Coronary artery (tissue), 2 donors: ENCODE measurements at regions not wholly inside any gene's neighbourhood (a gene's known extent, or its start where the extent isn't known, plus 50 kb on each side); places are given as distances from the start of the nearest gene placed in this dataset.

ENCODE experiments used
- DNase-seq: peaks from one replicate; pipeline ENCODE4 v3.0.0-alpha.2; 2017; ENCODE audit warnings: low spot score
- H3K27ac ChIP-seq, 2 donors: fragments of 200-600 bp; sonication (generic); one replicate each; pipeline ENCODE4 v1.5.1; 2016 to 2019
- H3K4me3 ChIP-seq: fragments of 200-600 bp; sonication (generic); 2 replicates; pipeline ENCODE4 v1.5.1; 2016; ENCODE audit warnings: mild to moderate bottlenecking, moderate library complexity
- TF ChIP-seq, protein P1 (sequence below): fragments of 200-600 bp; sonication (generic); IDR thresholded peaks from one replicate; pipeline ENCODE4 v1.5.1; 2019; ENCODE audit warnings: antibody characterized with exemption

DNA sequence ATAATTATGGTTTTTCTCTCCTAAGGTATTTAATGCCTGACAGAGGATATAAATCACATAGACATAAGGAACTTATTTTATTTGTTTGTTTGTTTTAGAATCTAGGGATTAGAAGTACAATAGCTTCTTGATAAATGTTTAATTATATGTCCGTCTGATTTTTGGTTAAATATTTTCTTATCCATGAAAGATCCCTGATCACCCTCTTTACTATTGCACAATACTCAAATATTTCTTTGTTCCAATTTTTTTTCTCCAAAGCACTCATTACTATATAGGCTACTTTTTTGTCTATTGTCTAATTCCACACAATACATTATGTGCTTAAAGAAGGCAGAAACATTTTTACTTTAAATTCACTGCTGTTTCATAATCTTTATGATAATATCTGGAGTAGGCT is 875.8 kb downstream of the TDRD15 start:
- Histone ChIP-seq H3K4me3 (no peak overlapping the region), H3K27ac (no peak overlapping the region)
- TF ChIP-seq, protein P1, sequence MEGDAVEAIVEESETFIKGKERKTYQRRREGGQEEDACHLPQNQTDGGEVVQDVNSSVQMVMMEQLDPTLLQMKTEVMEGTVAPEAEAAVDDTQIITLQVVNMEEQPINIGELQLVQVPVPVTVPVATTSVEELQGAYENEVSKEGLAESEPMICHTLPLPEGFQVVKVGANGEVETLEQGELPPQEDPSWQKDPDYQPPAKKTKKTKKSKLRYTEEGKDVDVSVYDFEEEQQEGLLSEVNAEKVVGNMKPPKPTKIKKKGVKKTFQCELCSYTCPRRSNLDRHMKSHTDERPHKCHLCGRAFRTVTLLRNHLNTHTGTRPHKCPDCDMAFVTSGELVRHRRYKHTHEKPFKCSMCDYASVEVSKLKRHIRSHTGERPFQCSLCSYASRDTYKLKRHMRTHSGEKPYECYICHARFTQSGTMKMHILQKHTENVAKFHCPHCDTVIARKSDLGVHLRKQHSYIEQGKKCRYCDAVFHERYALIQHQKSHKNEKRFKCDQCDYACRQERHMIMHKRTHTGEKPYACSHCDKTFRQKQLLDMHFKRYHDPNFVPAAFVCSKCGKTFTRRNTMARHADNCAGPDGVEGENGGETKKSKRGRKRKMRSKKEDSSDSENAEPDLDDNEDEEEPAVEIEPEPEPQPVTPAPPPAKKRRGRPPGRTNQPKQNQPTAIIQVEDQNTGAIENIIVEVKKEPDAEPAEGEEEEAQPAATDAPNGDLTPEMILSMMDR, result no peak
- no peak for DNase-seq

DNA sequence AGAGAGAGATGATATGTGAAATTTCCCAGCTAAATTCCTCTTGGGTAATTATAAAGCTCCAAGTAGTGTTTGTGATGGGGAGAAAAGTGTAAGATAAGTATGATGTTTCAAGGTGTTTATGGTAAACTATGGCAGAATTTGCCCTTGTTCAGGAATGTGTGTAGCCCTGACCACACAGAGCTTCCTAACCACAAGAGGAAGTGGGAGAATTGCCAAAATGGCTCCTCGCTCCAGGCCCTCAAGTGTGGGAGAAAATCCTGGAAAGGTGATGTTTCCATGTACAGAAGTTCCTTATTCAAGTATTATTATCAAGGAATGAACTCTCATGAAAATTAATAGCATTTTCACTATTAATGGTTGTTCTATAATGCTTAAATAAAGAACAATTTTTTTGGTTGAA is 878.3 kb downstream of the TDRD15 start:
- Histone ChIP-seq H3K4me3 (no peak overlapping the region), H3K27ac (no peak overlapping the region)
- no peak for DNase-seq
- TF ChIP-seq, protein P1, result no peak

DNA sequence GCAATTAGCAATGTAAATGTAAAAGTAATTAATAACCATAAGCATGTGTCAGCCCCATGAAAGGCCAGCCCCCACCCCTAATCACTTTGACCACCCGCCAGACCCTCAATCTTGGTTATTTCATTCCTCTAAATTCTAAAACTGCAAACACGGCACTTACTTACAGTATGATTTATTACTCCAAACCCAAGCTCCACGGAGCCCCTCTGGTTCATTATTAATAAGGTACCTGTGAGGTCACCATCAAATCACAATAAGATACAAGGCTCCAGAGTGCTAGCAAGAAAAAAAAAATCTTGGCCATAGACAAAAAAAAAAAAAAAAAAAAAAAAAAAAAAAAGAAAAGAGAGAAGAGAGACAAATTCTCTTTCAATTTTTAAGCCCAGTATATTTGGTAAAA is 879.5 kb downstream of the TDRD15 start:
- H3K27ac ChIP-seq, result no peak overlapping the region
- TF ChIP-seq, protein P1, result no peak
- H3K4me3 ChIP-seq, result no peak overlapping the region
- no peak for DNase-seq

DNA sequence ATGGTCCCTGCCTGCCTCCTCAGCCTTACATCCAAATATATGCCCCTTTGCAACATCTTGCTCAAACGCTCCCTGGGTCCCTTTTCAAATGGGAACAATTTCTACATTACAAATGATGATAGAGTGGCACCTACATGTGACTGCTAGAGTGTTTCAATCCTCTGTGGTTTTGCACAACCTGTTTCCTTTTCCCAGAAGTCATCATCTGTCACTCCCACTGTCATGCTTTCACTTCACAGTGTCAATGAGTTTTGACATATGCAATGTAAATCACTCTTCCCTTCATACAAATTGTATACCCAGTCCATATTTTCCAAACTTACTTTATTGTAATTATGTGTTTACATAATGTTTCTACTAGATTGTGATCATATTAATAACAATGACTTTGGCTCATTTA is 887.3 kb downstream of the TDRD15 start:
- DNase-seq, result no peak
- TF ChIP-seq, protein P1, result no peak
- no peak overlapping the region for H3K27ac ChIP-seq
- no peak overlapping the region for H3K4me3 ChIP-seq

DNA sequence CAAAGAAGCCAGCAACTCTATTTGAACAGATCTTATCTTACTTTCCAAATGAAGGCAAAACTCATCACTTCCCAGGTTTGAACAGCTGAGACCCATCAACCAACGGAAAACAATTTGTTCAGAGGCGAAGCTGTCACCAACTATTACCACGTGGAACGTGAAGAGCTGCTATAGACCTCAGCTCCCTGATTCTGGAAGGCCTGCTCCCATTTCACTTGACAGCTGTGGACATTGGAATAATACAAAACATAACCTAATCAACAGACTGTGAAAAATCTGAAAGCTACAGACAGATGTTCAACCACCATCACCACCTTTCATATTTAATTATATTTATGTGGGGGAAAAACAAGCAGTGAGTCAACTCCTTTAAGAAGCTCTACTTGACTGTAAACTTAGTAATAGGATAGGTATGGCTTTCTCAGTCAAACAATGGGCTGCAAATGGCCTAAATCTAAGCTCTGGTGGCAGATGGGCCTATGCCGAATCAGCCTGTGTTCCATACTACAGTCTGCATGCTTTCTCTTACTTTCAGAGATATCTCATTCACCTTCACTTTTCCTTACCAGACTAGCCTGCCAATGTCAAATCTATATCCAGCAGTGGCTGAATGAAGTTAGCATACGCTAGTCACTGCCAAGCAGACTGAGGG is 896.4 kb downstream of the TDRD15 start:
- Histone ChIP-seq H3K27ac (no peak overlapping the region), H3K4me3 (no peak overlapping the region)
- no peak for DNase-seq
- TF ChIP-seq, protein P1, result no peak

DNA sequence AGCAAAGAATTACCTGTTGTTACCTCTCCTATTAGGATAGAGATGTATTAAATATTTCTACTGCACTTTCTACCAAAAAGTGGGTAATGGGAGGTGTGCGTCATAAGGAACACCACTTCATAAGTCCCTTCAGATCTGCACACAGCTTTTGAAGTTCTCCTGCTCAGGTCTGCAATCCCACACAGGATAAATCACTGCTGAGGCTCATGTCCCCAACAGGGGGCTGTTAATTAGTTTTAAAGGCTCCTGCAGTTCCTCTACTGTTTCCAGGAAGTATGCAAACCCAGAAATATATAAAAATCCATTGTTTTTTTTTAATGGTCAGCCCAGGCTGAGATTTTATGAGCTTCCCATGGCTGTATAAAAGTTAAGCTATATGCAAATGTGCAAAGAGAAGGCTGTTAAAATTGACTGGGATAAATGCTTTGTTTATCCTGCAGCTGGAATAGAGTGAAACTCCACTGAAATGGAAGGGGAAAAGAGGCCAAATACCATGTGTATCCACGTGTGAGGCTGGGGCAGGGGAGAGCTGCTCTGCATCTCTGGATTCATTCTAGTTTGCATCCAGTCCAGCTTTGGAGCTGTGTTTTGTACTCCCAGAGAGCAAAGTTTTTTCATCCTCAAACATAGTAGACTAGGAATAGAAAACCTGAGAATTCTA is 903.7 kb downstream of the TDRD15 start:
- TF ChIP-seq, protein P1, result no peak
- no peak for DNase-seq
- no peak overlapping the region for H3K4me3 ChIP-seq
- no peak overlapping the region for H3K27ac ChIP-seq

DNA sequence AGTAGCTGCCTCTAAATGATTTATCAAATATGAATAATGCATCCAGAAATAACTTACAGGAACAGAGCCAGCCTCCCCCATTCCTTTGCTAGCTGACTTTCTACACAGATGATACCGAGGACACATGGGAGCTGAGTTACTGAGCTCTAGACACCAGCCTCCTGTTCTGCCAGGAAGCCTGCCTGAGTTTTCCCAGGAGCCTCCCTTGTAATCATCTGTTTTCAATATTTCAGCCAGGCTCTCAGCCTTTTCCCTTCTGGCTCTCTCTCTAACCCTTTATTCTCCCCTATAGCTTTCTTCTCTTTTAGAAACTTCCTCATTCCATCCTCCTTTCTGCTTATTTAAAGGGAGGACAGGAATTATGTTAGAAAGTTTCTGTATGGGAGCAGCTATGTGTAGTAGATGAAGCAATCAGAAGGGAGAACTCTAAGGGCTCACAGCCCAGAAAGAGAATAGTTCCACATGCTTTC is 911.6 kb downstream of the TDRD15 start:
- no peak overlapping the region for H3K4me3 ChIP-seq
- TF ChIP-seq, protein P1, result no peak
- H3K27ac ChIP-seq, result no peak overlapping the region
- no peak for DNase-seq
